ENCODE measurements at regions not wholly inside any gene's neighbourhood (a gene's known extent, or its start where the extent isn't known, plus 50 kb on each side); places are given as distances from the start of the nearest gene placed in this dataset.

GRCh38 chr13:44120849-44121755, 241.4 kb downstream of the LACC1 start:
- no peak for DNase-seq (ENCODE audit: low read depth in 2 of 2)

- no peak for DNase-seq (ENCODE audit: low read depth in 2 of 2)
Observed at GRCh38 chr13:44124352-44124751, 244.6 kb downstream of the LACC1 start.

GRCh38 chr13:44125943-44126469, 246.3 kb downstream of the LACC1 start:
- no peak for DNase-seq (ENCODE audit: low read depth in 2 of 2)

GRCh38 chr13:44128552-44129001, 245.0 kb upstream of the SERP2 start:
- no peak for DNase-seq (ENCODE audit: low read depth in 2 of 2)

- DNase-seq (ENCODE audit: low read depth in 2 of 2), result no peak
Observed at GRCh38 chr13:44129418-44129817, 244.2 kb upstream of the SERP2 start.

GRCh38 chr13:44131069-44131614, 242.5 kb upstream of the SERP2 start:
- DNase-seq (ENCODE audit: low read depth in 2 of 2), result no peak

- no peak for DNase-seq (ENCODE audit: low read depth in 2 of 2)
Observed at GRCh38 chr13:44132710-44133109, 240.9 kb upstream of the SERP2 start.

- no peak for DNase-seq (ENCODE audit: low read depth in 2 of 2)
Observed at GRCh38 chr13:44133626-44134025, 240.0 kb upstream of the SERP2 start.

GRCh38 chr13:44135566-44135965, 238.1 kb upstream of the SERP2 start:
- DNase-seq (ENCODE audit: low read depth in 2 of 2), result no peak

GRCh38 chr13:44136696-44137268, 236.8 kb upstream of the SERP2 start:
- no peak for DNase-seq (ENCODE audit: low read depth in 2 of 2)

- no peak for DNase-seq (ENCODE audit: low read depth in 2 of 2)
Observed at GRCh38 chr13:44137466-44137865, 236.2 kb upstream of the SERP2 start.

GRCh38 chr13:44140146-44140545, 233.5 kb upstream of the SERP2 start:
- DNase-seq (ENCODE audit: low read depth in 2 of 2), result no peak

- DNase-seq (ENCODE audit: low read depth in 2 of 2), result no peak
Observed at GRCh38 chr13:44140888-44141724, 232.5 kb upstream of the SERP2 start.

GRCh38 chr13:44141725-44142539, 231.7 kb upstream of the SERP2 start:
- peak; percentile 88 to 90 for DNase-seq (ENCODE audit: low read depth in 2 of 2)

- DNase-seq (ENCODE audit: low read depth in 2 of 2), result no peak
Observed at GRCh38 chr13:44142540-44142867, 231.1 kb upstream of the SERP2 start.

GRCh38 chr13:44142941-44143665, 230.5 kb upstream of the SERP2 start:
- DNase-seq (ENCODE audit: low read depth in 2 of 2), result no peak

GRCh38 chr13:44146138-44146537, 227.5 kb upstream of the SERP2 start:
- no peak for DNase-seq (ENCODE audit: low read depth in 2 of 2)

- DNase-seq (ENCODE audit: low read depth in 2 of 2), result no peak
Observed at GRCh38 chr13:44147233-44147632, 226.4 kb upstream of the SERP2 start.

- no peak for DNase-seq (ENCODE audit: low read depth in 2 of 2)
Observed at GRCh38 chr13:44147648-44148047, 226.0 kb upstream of the SERP2 start.

GRCh38 chr13:44148159-44148914, 225.3 kb upstream of the SERP2 start:
- DNase-seq (ENCODE audit: low read depth in 2 of 2), result no peak

All from stimulated activated CD8-positive, alpha-beta memory T cell treated with anti-CD3 and anti-CD28 coated beads, Interleukin-7, amount 100 ng/mL, for 1 hour (primary cell).